PC-9 (cell line): ENCODE measurements at regions not wholly inside any gene's neighbourhood (a gene's known extent, or its start where the extent isn't known, plus 50 kb on each side); places are given as distances from the start of the nearest gene placed in this dataset.

Experiments
- CTCF ChIP-seq: fragments of 200-600 bp; sonication (generic); conservative IDR thresholded peaks from 2 replicates; pipeline ENCODE4 v1.6.1; 2017; ENCODE audit warnings: mixed run types, antibody characterized with exemption, mild to moderate bottlenecking, moderate library complexity
- EZH2 ChIP-seq: fragments of 200-600 bp; sonication (generic); IDR thresholded peaks from 2 replicates; pipeline ENCODE4 v1.8.0; 2017; ENCODE audit warnings: antibody characterized with exemption, low read depth

GRCh38 chr10:62742536-62743061 is 61.9 kb upstream of the ADO start:
- TF ChIP-seq EZH2 (no peak), CTCF (no peak)
